ENCODE measurements at regions not wholly inside any gene's neighbourhood (a gene's known extent, or its start where the extent isn't known, plus 50 kb on each side); places are given as distances from the start of the nearest gene placed in this dataset.
"Not testable (repeated sequence)": the region's sequence is repeated elsewhere in the genome, so short reads cannot be mapped to it uniquely, and the experiment has no call there.

DNA sequence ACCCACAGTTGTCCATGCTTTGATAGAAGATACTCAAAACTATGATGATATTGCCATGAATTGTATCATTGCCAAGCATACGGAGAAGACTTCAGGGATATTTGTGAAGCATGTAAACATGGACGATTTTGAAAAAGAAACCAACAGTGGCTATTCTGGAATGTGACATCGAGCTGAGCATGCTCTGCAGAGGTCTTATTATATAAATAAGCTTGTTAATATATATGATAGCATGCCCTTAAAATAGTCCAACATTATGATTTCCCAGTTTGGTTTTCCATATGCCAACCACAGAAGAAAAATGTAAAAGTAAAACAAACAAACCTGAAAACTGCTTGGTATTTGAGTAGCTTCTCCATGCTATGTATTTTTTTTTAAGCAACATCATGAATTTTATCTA is 159.1 kb downstream of the LNPK start:
- TF ChIP-seq, protein P1, sequence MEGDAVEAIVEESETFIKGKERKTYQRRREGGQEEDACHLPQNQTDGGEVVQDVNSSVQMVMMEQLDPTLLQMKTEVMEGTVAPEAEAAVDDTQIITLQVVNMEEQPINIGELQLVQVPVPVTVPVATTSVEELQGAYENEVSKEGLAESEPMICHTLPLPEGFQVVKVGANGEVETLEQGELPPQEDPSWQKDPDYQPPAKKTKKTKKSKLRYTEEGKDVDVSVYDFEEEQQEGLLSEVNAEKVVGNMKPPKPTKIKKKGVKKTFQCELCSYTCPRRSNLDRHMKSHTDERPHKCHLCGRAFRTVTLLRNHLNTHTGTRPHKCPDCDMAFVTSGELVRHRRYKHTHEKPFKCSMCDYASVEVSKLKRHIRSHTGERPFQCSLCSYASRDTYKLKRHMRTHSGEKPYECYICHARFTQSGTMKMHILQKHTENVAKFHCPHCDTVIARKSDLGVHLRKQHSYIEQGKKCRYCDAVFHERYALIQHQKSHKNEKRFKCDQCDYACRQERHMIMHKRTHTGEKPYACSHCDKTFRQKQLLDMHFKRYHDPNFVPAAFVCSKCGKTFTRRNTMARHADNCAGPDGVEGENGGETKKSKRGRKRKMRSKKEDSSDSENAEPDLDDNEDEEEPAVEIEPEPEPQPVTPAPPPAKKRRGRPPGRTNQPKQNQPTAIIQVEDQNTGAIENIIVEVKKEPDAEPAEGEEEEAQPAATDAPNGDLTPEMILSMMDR (conservative IDR thresholded peaks at IDR 0.05; ENCODE audit: low read depth, low read length), result no peak
- POLR2A ChIA-PET (ENCODE audit: low non-redundant PET), result no interaction called here
- no peaks in the 10 kb centered on the region for H3K4me1 ChIP-seq (ENCODE audit: insufficient read depth, low read length, poor library complexity, severe bottlenecking)
- peaks cover 3% of the 10 kb centered on the region for H3K27me3 ChIP-seq (replicated peaks; ENCODE audit: insufficient read depth, low read depth, low read length, poor library complexity)
- no peak for DNase-seq (ENCODE audit: low spot score)
- H3K27ac ChIP-seq (ENCODE audit: low read depth, low read length, poor library complexity, severe bottlenecking), result no peak overlapping the region
- no peaks in the 10 kb centered on the region for H3K36me3 ChIP-seq (ENCODE audit: insufficient read depth, low read length, poor library complexity, severe bottlenecking)
- H3K9me3 ChIP-seq (ENCODE audit: low read depth, low read length, poor library complexity, severe bottlenecking), result no peaks in the 10 kb centered on the region
- intact Hi-C loops (cut with micrococcal nuclease; ENCODE audit: unreplicated experiment), result no loop called here
- no TSS peak for BruUV-seq (replicated peaks)
- CTCF ChIA-PET, result no interaction called here
- H3K4me3 ChIP-seq (ENCODE audit: low read depth, low read length, poor library complexity, severe bottlenecking), result no peak overlapping the region

DNA sequence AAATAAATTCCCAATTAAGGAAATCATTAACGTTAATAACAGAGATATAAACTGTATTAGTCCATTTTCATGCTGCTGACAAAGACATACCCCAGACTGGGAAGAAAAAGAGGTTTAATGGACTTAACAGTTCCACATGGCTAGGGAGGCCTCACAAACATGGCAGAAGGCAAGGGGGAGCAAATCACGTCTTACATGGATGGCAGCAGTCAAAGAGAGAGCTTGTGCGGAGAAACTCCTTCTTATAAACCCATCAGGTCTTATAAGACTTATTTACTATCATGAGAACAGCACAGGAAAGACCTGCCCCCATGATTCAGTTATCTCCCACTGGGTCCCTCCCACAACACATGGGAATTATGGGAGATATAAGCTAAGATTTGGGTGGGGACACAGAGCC is 161.3 kb downstream of the LNPK start:
- intact Hi-C loops (cut with micrococcal nuclease; ENCODE audit: unreplicated experiment); H3K4me3 ChIP-seq (ENCODE audit: low read depth, low read length, poor library complexity, severe bottlenecking); BruUV-seq (replicated peaks); H3K4me1 ChIP-seq (ENCODE audit: insufficient read depth, low read length, poor library complexity, severe bottlenecking); CTCF ChIA-PET; POLR2A ChIA-PET (ENCODE audit: low non-redundant PET); H3K27ac ChIP-seq (ENCODE audit: low read depth, low read length, poor library complexity, severe bottlenecking); DNase-seq (ENCODE audit: low spot score); H3K36me3 ChIP-seq (ENCODE audit: insufficient read depth, low read length, poor library complexity, severe bottlenecking); H3K9me3 ChIP-seq (ENCODE audit: low read depth, low read length, poor library complexity, severe bottlenecking); H3K27me3 ChIP-seq (replicated peaks; ENCODE audit: insufficient read depth, low read depth, low read length, poor library complexity): not testable (repeated sequence)

DNA sequence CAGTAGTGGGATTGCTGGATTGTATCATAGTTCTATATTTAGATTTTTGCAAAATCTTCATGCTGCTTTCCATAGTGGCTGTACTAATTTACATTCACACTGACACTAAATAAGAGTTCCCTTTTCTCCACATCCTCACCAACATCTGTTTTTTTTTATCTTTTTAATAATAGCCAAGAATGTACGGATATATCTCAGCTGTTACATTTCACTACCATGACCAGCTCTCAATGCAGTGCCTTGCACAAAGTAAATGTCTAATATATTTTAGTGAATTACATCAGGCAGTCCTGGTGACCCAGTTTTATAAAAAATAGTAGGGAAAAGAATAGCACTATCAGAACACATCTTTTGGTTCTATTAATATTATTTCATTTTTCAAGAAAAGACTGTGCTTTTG is 161.8 kb downstream of the LNPK start:
- BruUV-seq (replicated peaks), result no TSS peak

DNA sequence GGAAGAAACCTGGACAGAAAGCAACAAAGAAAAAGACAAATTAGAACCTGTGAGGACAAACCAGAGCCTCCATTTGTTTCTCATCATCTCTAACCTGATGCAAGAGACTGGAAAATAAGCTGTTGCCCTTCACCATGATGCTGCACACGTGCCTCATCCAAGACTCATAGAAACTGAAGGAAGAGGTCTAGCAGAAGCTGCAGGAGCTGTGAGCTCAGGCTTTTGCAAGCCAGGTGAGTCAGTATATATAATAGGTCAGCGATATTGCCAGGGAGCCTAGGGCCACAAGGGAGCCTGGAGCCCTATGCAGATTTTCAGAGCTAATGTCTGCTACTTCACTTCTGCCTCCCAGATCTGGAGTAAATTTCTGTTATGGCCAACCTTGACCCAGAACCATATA is 163.1 kb downstream of the LNPK start:
- Histone ChIP-seq H3K27me3 (replicated peaks; ENCODE audit: insufficient read depth, low read depth, low read length, poor library complexity) (peaks cover 3% of the 10 kb centered on the region), H3K4me3 (ENCODE audit: low read depth, low read length, poor library complexity, severe bottlenecking) (no peak overlapping the region), H3K27ac (ENCODE audit: low read depth, low read length, poor library complexity, severe bottlenecking) (no peak overlapping the region), H3K9me3 (ENCODE audit: low read depth, low read length, poor library complexity, severe bottlenecking) (no peaks in the 10 kb centered on the region), H3K4me1 (ENCODE audit: insufficient read depth, low read length, poor library complexity, severe bottlenecking) (no peaks in the 10 kb centered on the region), H3K36me3 (ENCODE audit: insufficient read depth, low read length, poor library complexity, severe bottlenecking) (no peaks in the 10 kb centered on the region)
- ChIA-PET POLR2A (ENCODE audit: low non-redundant PET) (no interaction called here), CTCF (no interaction called here)
- no peak for DNase-seq (ENCODE audit: low spot score)
- intact Hi-C loops (cut with micrococcal nuclease; ENCODE audit: unreplicated experiment), result no loop called here
- TF ChIP-seq EZH2 (IDR thresholded peaks at IDR 0.05; ENCODE audit: borderline replicate concordance, low read depth, low read length, poor library complexity, severe bottlenecking), result no peak
- TF ChIP-seq, protein P1 (conservative IDR thresholded peaks at IDR 0.05; ENCODE audit: low read depth, low read length), result no peak
- BruUV-seq (replicated peaks), result no TSS peak

More for the DNA sequence above, 161.8 kb downstream of the LNPK start:
- H3K36me3 ChIP-seq (ENCODE audit: insufficient read depth, low read length, poor library complexity, severe bottlenecking), result no peaks in the 10 kb centered on the region
- TF ChIP-seq, protein P1 (conservative IDR thresholded peaks at IDR 0.05; ENCODE audit: low read depth, low read length), result no peak
- TF ChIP-seq EZH2 (IDR thresholded peaks at IDR 0.05; ENCODE audit: borderline replicate concordance, low read depth, low read length, poor library complexity, severe bottlenecking), result no peak
- ChIA-PET POLR2A (ENCODE audit: low non-redundant PET) (no interaction called here), CTCF (no interaction called here)
- H3K4me1 ChIP-seq (ENCODE audit: insufficient read depth, low read length, poor library complexity, severe bottlenecking), result no peaks in the 10 kb centered on the region
- H3K27me3 ChIP-seq (replicated peaks; ENCODE audit: insufficient read depth, low read depth, low read length, poor library complexity), result peaks cover 3% of the 10 kb centered on the region
- intact Hi-C loops (cut with micrococcal nuclease; ENCODE audit: unreplicated experiment), result no loop called here
- H3K4me3 ChIP-seq (ENCODE audit: low read depth, low read length, poor library complexity, severe bottlenecking), result no peak overlapping the region
- no peak overlapping the region for H3K27ac ChIP-seq (ENCODE audit: low read depth, low read length, poor library complexity, severe bottlenecking)
- H3K9me3 ChIP-seq (ENCODE audit: low read depth, low read length, poor library complexity, severe bottlenecking), result no peaks in the 10 kb centered on the region
- DNase-seq (ENCODE audit: low spot score), result no peak

Measured in A673 (cell line).